Occipital lobe (tissue), 1 donor: ENCODE measurements at regions not wholly inside any gene's neighbourhood (a gene's known extent, or its start where the extent isn't known, plus 50 kb on each side); places are given as distances from the start of the nearest gene placed in this dataset.
"Not testable (repeated sequence)": the region's sequence is repeated elsewhere in the genome, so short reads cannot be mapped to it uniquely, and the experiment has no call there.

Experiments
- DNase-seq: peaks from one replicate; lab custom pipeline; 2025; lab: John Stamatoyannopoulos, UW

DNA sequence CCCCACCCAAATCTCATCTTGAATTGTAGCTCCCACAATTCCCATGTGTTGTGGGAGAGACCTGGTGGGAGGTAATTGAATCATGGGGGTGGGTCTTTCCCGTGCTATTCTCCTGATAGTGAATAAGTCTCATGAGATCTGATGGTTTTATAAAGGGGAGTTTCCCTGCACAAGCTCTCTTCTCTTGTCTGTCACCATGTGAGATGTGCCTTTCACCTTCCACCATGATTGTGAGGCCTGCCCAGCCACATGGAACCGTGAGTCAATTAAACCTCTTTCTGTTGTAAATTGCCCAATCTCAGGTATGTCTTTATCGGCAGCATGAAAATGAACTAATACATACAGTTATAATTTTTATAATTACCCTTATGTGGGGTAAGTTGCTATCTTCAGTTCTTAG is 952.3 kb upstream of the PCDH20 start:
- DNase-seq, result not testable (repeated sequence)

DNA sequence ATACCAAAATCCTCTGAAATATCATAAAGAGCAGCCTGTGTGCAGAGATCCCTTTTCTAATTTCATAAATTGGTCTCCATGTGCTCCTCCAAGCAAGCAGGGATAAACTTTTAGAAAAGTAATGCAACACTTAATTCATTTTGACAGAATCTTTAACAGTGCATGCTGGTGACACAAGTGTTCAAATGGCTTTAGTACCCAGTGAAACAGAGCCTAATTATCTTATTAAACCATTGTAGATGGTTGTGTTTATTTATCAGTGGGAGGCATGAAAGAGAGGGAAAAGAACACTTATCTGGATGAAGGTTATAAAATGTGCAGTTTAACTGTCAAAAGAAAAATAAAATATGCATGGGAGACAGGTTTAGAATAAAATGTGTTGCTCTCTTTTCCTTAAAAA is 945.0 kb upstream of the PCDH20 start:
- no peak for DNase-seq

DNA sequence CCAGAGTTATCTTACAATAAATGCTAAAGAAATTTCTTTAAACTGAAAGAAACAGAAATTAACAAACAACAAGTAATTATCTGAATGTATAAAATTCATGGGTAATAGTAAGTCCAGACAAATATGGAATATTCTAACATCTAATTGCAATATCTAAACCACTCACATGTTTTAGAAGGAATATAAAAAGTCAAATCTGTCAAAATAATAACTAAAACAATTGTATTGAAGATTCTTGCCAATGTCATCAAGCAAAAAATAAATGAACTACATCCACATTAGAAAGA is 942.9 kb upstream of the PCDH20 start:
- DNase-seq, result no peak

DNA sequence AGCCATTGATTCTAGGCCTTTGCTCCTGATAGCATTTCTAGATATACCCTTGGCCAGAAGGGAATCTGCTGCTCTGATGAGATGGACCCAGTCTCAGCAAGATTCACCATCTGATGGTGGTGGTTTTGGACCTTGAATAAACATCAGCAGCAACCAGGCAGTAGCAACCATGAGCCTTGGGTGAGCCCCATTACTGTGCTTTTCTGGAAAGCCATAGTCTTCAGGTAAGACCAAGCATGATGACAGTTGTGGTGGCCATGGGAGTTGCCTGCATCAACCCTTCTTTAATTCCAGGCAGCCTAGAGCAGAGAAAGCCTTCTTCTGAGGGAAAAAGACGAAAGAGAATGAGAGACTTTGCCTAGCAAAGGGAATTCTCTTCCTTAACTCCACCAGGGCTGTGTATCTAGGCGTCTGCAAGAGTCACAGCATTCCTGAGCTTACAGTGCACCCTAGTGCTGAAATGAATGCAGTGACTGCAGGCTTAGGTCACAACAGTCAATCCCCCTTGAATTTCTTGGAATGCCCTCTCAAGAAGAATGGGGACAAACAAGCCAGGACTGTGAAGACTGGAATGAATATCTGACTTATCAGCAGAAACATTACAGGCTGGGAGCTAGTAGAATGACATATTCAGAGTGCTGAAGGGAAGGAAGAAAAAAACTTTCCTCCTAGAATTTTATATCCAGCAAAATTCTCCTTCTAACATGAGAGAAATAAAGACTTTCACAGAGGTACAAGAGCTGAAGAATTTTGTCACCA is 942.4 kb upstream of the PCDH20 start:
- DNase-seq, result no peak

DNA sequence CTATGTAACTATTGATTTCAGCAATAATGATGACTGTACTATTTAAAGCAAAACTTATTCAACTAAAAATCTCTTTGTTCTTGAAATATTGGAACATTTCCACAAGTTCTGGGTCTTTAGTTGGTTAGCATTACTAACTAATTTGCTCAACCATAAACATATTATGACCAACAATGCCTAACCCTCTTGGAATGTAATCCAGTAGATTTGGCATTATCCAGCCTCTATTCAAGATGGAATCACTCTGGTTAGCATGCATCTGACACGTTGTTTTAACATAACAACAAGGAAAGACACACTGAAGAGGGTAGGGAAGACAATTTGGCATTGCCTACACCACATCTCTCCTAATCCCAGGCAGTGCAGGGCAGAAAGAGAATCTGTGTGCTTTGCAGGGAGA is 941.3 kb upstream of the PCDH20 start:
- no peak for DNase-seq

DNA sequence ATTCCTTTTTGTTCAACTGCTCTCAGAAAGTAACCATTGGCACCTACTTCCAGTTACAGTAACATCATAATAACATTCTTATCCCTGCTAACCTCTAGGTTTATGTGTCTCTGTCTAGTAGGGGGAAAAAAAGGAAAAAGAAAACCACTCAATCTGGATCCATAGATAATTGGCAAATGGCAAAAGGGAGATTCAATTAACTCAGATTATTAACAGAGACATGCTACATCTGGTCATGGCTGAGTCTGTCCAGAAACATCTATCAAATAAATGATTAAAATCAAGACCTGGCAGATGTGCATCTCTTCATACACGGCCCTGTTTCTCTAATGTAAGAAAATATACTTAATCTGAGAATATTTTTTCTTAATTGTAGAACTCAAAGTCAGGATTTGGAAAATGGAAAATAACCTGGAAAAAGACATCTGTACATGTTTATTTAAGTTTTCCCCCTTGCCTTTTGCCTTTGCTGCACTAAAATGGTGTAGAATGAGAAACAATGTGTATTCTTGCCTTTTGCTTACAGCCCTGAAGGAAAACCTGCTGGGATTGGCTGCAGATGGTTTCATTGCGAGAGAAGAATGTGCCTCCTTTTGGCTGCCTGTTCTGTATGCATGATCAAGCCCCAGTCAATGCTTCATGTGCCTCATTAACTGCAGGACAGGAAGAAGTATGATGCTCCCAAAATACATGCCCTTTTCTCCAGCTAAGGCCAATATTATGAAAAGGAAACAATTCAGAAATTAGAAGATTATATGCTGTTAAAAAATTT is 921.6 kb upstream of the PCDH20 start:
- no peak for DNase-seq

DNA sequence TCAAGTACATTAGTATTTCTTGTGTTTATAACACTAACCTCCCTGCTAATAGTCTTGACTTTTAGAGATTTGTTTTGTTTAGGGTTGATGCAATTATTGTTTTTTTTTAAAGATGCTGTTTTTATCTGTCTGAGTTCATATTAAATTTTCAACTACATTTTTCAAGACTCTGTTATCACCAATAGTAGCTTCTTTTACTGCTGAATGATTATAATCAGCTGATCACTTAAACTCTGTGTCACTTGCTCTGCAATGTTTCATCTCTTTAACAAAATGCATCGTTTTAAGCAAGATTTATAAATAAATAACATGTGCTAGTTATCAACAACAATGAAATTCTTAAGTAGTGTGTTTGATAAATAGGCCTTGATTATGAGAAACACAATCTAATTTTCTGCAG is 920.9 kb upstream of the PCDH20 start:
- DNase-seq, result no peak

DNA sequence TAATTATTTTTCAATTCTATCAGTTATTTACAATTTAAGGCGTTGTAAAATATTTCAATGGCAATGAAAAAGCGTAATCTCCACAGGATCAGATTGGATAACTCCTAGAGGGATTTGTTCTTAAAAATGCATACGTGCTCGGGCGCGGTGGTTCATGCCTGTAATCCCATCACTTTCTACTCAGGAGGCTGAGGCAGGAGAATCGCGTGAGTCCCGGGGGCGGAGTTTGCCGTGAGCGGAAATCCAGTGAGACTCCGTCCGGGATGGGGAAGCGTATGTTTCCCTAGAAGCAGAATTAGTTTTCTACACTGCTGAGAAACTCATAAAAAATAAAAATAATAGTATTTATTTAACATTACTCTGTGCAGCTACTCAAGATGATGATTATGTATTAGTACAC is 917.8 kb upstream of the PCDH20 start:
- no peak for DNase-seq

DNA sequence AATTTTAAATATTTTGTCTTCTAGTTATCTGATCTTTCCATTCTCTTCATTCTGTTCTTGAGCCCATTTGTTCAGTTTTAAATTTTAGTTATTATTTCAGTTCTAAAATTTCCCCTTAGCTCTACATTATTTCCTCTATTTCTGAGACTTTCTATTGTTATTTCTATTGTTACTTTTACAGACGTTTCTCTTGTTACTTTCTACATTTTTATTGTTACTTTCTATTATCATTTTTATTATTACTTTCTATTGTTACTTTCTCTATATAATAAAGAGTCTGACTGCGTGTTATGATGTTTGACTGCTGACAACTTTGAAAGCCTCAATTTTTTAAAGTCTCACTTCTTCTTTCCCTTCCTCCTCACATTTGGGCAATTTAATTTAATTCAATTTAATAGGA is 915.7 kb upstream of the PCDH20 start:
- DNase-seq, result no peak

DNA sequence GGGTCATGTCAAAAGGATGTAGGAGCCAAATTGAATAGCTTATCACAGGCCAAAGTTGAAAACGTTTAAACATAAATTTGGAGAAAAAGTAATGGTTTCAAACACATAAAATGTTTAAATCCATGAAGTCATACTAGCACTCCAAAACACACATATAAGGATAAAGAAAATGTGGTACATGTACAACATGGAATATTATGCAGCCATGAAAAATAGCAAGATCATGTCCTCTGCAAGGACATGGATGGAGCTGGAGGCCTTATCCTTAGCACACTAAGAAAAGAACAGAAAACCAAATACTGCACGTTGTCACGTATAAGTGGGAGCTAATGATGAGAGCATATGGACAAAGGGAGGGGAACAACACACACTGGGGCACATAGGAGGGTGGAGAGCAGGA is 911.7 kb upstream of the PCDH20 start:
- no peak for DNase-seq

DNA sequence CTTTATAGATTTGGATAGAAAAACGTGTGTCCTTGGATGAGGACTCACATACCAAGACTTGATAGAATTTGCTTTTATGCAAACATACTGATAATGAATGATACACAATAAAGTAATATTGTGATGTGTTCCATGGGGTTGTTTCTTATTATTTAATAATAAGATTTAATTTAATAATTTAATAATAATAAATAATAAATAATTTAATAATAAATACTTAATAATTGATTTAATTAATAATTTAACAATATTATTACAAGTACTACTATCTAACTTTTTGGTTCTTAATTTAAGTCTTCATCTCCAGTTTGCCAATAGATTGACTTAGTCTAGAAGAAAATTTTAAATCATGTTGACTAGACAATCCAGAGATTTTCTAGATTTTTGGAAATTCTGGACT is 909.2 kb upstream of the PCDH20 start:
- no peak for DNase-seq

DNA sequence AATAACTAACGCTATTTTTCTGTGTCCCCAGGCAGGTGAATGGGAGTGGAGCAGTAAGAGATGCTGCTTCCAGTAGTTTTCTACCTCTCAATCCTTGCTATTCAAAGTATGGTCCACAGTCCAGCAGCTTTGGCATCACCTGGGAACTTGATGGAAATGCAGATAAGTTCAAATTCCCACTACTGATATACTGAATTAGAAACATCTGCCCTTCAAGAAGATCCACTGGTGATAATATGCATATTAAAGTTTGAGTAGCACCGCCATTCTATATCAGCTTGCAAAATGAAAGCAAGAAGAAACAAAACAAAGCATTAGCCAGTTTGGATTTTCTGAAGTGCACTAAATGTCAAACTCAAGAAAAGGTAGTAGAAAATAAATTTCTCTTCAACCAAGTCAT is 906.2 kb upstream of the PCDH20 start:
- no peak for DNase-seq

DNA sequence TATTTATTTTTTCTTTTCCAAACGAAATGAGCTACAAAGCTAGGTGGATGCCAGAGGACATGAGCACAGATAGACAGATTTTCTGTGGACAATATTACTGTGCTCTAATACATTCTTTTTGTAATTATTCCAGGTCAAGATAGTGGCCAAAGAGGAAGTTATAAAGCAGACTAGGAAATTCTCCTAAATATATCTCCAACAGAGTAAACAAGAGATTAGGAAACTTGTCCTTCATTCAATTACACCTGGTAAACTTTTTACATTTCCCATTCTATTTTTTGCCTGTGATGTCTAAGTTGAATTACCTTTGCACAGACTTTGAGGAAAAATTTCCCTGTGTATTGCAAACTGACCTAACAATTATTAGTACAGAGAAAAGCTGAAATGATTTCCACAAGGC is 905.5 kb upstream of the PCDH20 start:
- no peak for DNase-seq

DNA sequence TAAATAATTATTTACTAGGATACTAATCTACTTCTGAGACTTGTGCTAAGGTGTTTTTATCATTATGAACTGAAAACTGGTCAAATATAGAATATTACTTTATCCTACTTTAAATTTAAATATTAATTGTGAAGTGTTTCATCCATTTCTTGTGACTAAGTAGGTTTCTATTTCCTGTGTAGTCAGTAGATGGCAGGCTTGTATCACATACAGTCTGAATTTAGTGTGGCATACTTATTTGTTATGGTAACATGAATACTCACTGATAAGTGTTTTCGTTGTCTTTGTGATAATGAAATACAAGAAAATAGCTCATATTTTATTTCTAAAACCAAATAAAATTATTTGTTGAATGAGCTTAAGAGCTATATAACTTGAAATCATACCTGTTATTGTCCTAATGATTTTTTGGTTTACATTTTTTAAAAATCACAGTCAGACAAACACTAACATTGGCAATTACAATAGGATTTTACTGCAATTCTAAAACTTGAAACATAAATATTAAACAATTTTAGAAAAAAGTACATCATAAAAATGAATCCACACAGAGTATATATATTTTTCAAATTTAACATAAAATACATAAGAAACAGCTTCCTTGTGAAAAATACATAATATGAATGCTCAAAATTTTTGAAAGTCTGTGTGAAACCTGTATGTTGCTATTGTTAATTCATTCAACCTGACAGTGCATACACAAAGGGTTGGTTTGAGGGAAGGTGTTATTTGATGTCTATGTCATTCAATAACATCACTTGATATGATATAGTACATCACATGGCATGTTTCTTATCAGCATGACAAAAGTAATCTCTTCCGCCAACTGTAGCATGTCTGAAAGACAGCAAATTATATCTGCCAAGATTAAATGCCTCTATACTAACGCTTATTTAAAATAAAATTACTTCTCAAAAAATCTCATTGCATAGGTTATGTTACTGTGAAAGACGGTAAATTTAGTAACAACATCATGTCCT is 904.8 kb upstream of the PCDH20 start:
- no peak for DNase-seq

DNA sequence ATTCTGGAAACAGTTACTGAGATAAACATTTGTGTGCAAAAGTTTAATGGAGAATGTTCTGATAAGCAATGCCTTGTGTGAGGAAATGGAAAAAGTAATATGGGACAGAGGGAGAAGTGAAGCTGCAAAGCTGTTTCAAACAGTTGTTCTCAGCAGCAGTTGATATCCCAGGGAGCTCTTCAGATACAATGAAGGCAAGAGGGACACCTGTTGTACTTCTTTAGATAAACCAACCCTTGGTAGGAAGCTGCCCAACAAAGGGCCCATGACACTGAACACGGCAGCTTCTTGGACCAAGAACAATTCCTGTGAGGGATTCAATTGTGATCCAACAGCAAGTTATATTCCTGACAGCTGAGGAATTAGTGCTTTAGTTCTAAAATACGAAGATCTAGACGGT is 894.3 kb upstream of the PCDH20 start:
- no peak for DNase-seq

DNA sequence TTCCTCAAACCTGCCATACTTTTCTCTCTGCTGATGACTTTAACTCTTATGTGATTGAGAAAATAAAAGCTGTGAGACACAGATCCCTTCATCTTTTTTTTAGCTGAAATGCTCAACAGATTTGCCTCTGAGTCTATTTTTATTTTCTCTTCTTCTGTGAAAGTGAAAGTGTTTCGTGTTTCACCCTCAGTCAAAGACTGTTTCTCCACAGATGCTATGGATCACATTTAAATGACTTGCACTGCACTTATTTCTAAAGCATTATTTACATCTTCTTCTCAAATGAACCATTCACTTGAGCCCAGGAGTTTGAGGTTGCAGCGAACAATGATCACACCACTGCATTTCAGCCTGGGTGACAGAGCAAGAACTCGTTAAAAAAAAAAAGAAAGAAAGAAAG is 890.1 kb upstream of the PCDH20 start:
- no peak for DNase-seq

DNA sequence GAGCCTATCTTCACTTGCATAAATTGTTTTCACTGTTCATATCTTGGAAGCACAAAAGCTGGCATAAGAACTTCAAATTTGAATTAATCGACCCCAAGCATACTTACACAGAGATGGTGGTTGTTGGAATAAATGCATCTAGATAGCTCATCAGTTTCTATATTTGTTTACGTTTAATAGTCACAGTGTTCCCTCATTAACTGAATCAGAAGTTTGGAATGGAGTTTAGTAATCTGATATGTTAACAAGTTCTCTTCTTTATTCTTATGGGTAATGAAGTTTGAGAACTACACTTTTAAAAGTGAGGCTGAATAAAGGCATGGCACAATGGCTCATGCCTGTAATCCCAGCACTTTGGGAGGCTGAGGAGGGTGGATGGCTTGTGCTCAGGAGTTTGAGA is 886.7 kb upstream of the PCDH20 start:
- DNase-seq, result no peak

DNA sequence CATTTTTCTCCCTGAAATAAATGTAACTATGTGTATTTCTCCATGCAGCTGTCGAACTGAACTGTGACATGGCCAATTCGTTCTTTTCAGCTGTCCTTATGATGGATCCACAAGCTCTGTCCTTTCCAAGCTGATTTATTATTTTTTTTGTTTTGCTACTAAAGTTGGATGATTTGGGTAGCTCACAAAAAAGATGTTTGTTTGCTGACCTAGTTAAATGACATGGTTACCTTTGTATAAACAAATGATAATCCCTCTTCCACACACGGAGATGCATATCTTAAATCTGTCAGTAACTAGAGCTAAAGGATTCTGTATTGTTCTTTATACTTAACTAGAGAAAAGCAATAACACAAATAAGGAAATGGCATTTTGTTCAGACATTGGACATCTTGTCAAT is 884.3 kb upstream of the PCDH20 start:
- DNase-seq, result no peak

DNA sequence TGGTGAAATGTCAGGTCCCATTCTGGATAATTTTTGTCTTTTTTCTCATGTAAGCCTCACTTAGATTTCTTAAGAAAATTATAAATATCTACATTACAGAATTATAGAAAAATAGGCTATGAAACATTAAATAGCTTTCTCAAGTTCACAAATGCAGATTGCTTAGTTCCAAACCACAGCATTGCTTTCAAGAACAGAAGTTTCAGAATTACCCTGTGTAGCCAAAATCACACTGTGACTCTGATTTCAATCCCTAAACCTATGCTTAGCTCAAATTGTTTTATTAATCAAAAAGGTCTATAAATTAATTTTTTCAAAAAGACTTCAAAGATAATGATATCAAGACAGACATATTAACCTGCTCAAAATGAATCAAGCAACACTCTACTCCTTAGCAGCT is 881.2 kb upstream of the PCDH20 start:
- no peak for DNase-seq

DNA sequence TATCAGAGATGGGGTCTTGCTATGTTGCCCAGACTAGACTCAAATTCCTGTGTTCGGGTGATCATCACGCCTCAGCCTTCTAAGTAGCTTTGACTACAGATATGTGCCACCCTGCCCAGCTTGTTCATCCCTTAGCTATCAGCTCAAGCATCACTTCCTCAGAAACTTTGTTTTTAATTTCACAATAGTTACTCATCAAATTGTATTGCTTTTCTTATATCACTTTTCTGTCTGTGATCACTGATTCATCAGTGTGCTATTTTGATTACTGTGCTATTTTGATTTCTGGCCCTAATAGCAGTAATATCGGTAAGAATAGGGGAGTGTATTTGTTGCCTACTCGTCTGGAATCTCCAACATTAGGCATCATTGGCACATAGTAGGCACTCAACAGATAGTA is 878.6 kb upstream of the PCDH20 start:
- DNase-seq, result no peak

DNA sequence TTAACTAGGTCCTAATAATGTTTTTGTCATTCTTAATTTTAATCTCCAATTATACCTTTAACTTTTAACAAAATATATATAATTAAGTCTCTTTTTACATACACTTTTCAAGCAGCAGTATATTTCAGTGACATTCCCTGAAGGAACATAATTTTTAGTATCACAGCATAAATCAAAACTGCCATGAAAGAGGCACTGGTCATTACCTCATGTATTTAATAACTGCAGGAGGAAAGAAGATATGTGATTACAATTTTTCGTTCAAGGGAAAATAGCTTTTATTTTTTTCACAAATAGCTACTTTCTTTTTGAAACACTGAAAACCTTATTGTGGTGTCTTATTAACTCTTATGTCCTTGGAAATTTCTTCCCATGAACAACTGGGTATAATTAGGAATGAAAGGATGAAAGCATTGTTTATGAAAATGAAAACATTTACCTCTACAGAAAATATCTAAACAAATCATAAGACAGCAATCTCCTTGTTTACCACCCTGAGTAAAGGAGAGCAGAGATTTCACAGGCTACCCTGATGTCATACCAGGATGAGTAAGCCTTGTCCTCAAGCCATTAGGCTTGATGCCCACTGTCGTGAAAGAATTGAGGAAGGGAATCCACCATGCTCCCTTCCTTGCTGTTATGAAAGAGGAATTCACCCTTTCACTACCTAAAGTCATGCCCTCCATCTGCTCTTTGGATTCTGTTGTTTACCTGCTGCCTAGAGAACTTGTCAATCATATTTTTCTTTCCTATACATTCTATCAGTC is 877.2 kb upstream of the PCDH20 start:
- DNase-seq, result no peak

DNA sequence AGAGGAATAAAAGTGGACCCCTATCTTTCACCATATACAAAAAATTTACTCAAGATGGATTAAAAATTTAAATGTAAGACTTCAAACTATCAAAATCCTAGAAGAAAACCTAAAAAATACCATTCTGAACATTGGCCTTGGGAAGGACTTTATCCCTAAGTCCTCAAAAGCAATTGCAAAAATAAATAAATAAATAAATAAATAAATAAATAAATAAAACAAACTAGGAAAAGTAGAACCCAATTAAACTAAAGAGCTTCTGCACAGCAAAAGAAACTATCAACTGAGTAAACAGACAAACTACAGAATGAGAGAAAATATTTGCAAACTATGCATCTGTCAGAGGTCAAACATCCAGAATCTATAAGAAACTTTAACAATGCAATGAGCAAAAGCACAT is 874.9 kb upstream of the PCDH20 start:
- DNase-seq, result no peak
